ENCODE measurements at regions not wholly inside any gene's neighbourhood (a gene's known extent, or its start where the extent isn't known, plus 50 kb on each side); places are given as distances from the start of the nearest gene placed in this dataset.
A peak's percentile ranks its signal among the peaks of the same experiment; 100 is the strongest.
"Not testable (repeated sequence)": the region's sequence is repeated elsewhere in the genome, so short reads cannot be mapped to it uniquely, and the experiment has no call there.

DNA sequence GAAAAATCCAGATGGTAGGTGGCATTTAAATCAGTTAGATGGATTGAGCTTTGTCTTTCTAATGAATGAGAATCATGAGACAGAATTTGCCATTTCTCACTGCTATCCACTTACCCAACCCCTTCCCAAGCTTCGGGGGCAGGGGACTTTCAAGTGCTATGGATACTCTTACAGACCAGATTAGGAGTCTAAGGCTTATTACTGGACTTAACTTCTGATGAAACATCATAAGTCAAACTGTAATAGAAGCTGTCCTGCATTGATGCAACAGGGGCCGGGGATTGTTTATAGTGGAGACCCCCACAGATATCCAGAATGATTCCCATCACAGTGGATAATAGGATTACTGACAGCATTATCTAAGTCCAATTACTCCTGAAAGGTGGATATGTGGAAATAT, 267.0 kb downstream of the NUF2 start:
- no peak for DNase-seq (ENCODE audit: low read depth)
- TF ChIP-seq, protein P1, sequence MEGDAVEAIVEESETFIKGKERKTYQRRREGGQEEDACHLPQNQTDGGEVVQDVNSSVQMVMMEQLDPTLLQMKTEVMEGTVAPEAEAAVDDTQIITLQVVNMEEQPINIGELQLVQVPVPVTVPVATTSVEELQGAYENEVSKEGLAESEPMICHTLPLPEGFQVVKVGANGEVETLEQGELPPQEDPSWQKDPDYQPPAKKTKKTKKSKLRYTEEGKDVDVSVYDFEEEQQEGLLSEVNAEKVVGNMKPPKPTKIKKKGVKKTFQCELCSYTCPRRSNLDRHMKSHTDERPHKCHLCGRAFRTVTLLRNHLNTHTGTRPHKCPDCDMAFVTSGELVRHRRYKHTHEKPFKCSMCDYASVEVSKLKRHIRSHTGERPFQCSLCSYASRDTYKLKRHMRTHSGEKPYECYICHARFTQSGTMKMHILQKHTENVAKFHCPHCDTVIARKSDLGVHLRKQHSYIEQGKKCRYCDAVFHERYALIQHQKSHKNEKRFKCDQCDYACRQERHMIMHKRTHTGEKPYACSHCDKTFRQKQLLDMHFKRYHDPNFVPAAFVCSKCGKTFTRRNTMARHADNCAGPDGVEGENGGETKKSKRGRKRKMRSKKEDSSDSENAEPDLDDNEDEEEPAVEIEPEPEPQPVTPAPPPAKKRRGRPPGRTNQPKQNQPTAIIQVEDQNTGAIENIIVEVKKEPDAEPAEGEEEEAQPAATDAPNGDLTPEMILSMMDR (conservative IDR thresholded peaks at IDR 0.05; ENCODE audit: control insufficient read depth, insufficient read depth, low read depth, low read length): no peak
- H3K4me3 ChIP-seq (ENCODE audit: control insufficient read depth, low read depth, low read length): no peak overlapping the region

DNA sequence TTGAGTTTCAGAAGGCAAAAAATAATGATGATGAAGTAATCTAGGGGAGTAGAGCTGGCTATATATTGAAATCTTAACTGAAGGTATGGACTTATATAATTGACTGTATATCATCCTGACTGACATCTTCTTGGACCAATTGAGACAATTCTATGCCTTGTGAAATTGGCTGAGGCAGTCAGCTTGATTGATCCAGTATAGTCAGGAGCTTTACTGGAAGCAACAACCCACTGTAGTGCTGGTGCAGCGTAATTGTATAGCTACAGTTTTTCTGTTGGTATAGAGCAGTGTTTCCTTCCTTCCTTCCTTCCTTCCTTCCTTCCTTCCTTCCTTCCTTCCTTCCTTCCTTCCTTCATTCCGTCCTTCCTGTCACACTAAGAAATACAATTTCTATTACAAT, 268.0 kb downstream of the NUF2 start:
- DNase-seq (ENCODE audit: low read depth): no peak
- no peak overlapping the region for H3K4me3 ChIP-seq (ENCODE audit: control insufficient read depth, low read depth, low read length)
- TF ChIP-seq, protein P1 (conservative IDR thresholded peaks at IDR 0.05; ENCODE audit: control insufficient read depth, insufficient read depth, low read depth, low read length): no peak

DNA sequence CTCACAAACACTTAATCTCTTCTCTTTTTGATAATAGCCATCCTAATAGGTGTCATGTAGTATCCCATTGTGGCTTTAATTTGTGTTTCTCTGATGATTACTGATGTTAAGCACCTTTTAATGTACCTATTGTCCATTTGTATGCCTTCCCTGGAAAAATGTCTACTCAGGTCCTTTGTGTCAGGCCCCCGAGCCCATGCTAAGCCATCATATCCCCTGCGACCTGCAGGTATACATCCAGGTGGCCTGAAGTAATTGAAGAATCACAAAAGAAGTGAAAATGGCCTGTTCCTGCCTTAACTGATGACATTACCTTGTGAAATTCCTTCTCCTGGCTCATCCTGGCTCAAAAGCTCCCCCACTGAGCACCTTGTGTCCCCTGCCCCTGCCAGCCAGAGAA, 269.4 kb downstream of the NUF2 start:
- not testable (repeated sequence) for H3K4me3 ChIP-seq (ENCODE audit: control insufficient read depth, low read depth, low read length); DNase-seq (ENCODE audit: low read depth)

DNA sequence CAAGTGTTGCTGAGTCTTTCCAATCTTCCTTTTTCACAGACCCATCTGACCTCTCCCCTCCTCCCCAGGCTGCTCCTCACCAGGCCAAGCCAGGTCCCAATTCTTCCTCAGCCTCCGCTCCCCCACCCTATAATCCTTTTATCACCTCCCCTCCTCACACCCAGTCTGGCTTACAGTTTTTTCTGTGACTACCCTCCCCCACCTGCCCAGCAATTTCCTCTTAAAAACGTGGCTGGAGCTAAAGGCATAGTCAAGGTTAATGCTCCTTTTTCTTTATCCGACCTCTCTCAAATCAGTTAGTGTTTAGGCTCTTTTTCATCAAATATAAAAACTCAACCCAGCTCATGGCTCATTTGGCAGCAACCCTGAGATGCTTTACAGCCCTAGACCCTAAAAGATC, 270.9 kb downstream of the NUF2 start:
- not testable (repeated sequence) for H3K4me3 ChIP-seq (ENCODE audit: control insufficient read depth, low read depth, low read length); DNase-seq (ENCODE audit: low read depth)

DNA sequence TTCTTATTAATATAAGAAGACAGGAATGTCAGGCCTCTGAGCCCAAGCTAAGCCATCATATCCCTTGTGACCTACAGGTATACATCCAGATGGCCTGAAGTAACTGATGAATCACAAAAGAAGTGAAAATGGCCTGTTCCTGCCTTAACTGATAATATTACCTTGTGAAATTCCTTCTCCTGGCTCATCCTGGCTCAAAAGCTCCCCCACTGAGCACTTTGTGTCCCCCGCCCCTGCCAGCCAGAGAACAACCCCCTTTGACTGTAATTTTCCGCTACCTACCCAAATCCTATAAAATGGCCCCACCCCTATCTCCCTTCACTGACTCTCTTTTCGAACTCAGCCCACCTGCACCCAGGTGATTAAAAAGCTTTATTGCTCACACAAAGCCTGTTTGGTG, 274.4 kb downstream of the NUF2 start:
- DNase-seq (ENCODE audit: low read depth); H3K4me3 ChIP-seq (ENCODE audit: control insufficient read depth, low read depth, low read length): not testable (repeated sequence)

DNA sequence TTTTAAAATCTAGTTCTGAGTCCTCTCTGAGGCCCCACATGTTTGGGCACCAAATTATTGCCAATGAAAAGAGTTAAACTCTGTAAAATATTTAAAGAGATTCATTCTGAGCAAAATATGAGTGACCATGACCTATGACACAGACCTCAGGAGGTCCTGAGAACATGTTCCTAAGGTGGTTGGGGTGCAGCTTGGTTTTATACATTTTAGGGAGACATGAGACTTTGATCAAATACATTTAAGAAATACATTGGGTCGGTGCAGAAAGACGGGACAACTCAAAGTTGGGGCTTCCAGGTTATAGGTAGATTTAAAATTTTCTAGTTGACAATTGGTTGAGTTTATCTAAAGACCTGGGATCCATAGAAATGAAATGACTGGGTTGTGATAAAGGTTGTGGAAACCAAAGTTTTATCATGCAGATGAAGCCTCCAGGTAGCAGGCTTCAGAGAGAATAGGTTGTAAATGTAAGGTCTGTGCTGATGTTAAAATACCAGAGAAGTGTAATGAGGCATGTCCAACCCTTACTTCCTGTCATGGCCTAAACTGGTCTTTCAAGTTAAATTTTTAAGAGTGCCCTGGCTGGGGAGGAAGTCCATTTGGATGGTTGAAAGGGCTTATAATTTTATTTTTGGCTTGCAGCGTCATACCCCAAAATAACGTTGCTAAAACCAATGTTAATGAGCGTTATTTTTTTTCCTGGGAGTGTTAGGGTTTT, 274.9 kb downstream of the NUF2 start:
- TF ChIP-seq, protein P1 (conservative IDR thresholded peaks at IDR 0.05; ENCODE audit: control insufficient read depth, insufficient read depth, low read depth, low read length): no peak
- no peak for DNase-seq (ENCODE audit: low read depth)
- H3K4me3 ChIP-seq (ENCODE audit: control insufficient read depth, low read depth, low read length): no peak overlapping the region

DNA sequence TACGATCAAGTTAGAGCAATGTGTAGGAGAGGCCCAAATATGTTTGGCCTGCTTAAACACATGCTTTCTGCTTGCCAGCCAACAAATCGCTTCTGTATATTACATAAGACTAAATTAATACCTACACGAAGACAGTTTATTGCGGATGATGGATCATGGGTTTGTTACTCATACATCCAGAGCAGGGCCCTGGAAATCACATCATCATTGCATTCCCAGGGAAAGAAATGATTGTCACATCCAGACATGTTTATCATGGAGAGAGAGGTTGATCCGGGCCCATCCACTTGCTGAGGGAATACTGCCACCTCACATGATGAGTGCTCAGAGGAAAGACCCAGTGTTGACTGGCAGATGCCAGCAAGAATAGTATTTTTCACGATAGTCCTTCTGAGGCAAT, 282.6 kb downstream of the NUF2 start:
- H3K4me3 ChIP-seq (ENCODE audit: control insufficient read depth, low read depth, low read length): no peak overlapping the region
- TF ChIP-seq, protein P1 (conservative IDR thresholded peaks at IDR 0.05; ENCODE audit: control insufficient read depth, insufficient read depth, low read depth, low read length): no peak
- no peak for DNase-seq (ENCODE audit: low read depth)

DNA sequence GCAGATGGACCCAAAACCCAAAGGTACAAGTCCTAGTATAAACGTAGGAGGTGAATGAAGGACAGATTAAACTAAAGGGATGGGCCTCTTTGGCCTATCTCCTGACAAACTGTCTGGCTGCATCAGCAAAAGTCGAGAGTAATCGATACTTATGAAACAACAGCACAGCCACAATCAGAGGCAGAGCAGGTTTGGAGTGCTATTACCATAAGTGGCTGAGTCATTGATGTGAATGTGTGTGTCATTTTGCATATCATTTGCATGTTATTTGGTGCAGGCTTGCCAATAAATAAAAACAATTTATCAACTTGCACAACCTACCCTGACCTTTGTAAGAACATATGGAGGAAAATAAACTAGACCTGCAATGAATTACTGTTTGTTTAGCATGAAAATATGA, 283.1 kb downstream of the NUF2 start:
- TF ChIP-seq, protein P1 (conservative IDR thresholded peaks at IDR 0.05; ENCODE audit: control insufficient read depth, insufficient read depth, low read depth, low read length): no peak
- peak; percentile 4 for DNase-seq (ENCODE audit: low read depth)

More for the DNA sequence above, 283.1 kb downstream of the NUF2 start:
- H3K4me3 ChIP-seq (ENCODE audit: control insufficient read depth, low read depth, low read length): no peak overlapping the region

Measured in fibroblast of mammary gland (primary cell).